WTC11 (cell line): ENCODE measurements at regions not wholly inside any gene's neighbourhood (a gene's known extent, or its start where the extent isn't known, plus 50 kb on each side); places are given as distances from the start of the nearest gene placed in this dataset.

ENCODE experiments used
- ATAC-seq: fragments of 200-7000 bp; cut with Tn5 transposase; 2 replicates; pipeline ENCODE4 v1.10.0; 2021; ENCODE audit warnings: mild to moderate bottlenecking, moderate library complexity
- CTCF ChIA-PET: fragments of 300-600 bp; sonication (Branson Sonifier 250); formaldehyde crosslinking; loops from one replicate; lab custom pipeline; 2021; ENCODE audit warnings: antibody characterized with exemption; lab: Charles Lee
- POLR2A ChIA-PET: fragments of 350-600 bp; sonication (Branson Sonifier 250); formaldehyde crosslinking; loops from one replicate; lab custom pipeline; 2021; ENCODE audit warnings: antibody characterized with exemption; lab: Charles Lee
- DNase-seq: peaks from one replicate; pipeline ENCODE4 v3.0.0; 2021; ENCODE audit warnings: low spot score
- H3K27ac Mint-ChIP-seq: 2 replicates; pipeline ENCODE4 v1.8.0; 2021; ENCODE audit warnings: mixed read lengths
- H3K27me3 Mint-ChIP-seq: 2 replicates; pipeline ENCODE4 v1.8.0; 2021; ENCODE audit warnings: low read depth, mild to moderate bottlenecking, moderate library complexity, mixed read lengths
- H3K36me3 Mint-ChIP-seq: 2 replicates; pipeline ENCODE4 v1.8.0; 2021; ENCODE audit warnings: mixed read lengths
- H3K4me1 Mint-ChIP-seq: 2 replicates; pipeline ENCODE4 v1.8.0; 2022; ENCODE audit warnings: mixed read lengths
- H3K4me3 Mint-ChIP-seq: 2 replicates; pipeline ENCODE4 v1.8.0; 2021; ENCODE audit warnings: mild to moderate bottlenecking, moderate library complexity, mixed read lengths
- H3K9me3 Mint-ChIP-seq: 2 replicates; pipeline ENCODE4 v1.8.0; 2021; ENCODE audit warnings: mixed read lengths
- CREB1 ChIP-seq: sonication (generic); formaldehyde crosslinking; IDR thresholded peaks from 2 replicates; pipeline ENCODE4 v1.8.0; 2023; ENCODE audit warnings: mild to moderate bottlenecking, missing genetic modification reagents
- CREM ChIP-seq: sonication (generic); formaldehyde crosslinking; IDR thresholded peaks from 2 replicates; pipeline ENCODE4 v1.8.1; 2022; ENCODE audit warnings: mild to moderate bottlenecking, missing genetic modification reagents, moderate library complexity
- CTCF ChIP-seq: fragments of 200-600 bp; IDR thresholded peaks from 2 replicates; pipeline ENCODE4 v1.8.0; 2022; ENCODE audit warnings: antibody characterized with exemption
- ELF4 ChIP-seq: sonication (generic); formaldehyde crosslinking; IDR thresholded peaks from 2 replicates; pipeline ENCODE4 v1.8.1; 2022; ENCODE audit warnings: low read depth, mild to moderate bottlenecking, moderate library complexity, missing genetic modification reagents
- ERG ChIP-seq: fragments of 250-450 bp; sonication (Bioruptor Pico); IDR thresholded peaks from 2 replicates; pipeline ENCODE4 v1.8.0; 2021; ENCODE audit warnings: mild to moderate bottlenecking
- ESRRA ChIP-seq: sonication (generic); formaldehyde crosslinking; IDR thresholded peaks from 2 replicates; pipeline ENCODE4 v1.8.1; 2022; ENCODE audit warnings: mild to moderate bottlenecking, missing genetic modification reagents, borderline replicate concordance
- ETV6 ChIP-seq: sonication (generic); formaldehyde crosslinking; IDR thresholded peaks from 2 replicates; pipeline ENCODE4 v1.8.1; 2022; ENCODE audit warnings: mild to moderate bottlenecking, missing genetic modification reagents
- FOXJ3 ChIP-seq: sonication (generic); formaldehyde crosslinking; IDR thresholded peaks from 2 replicates; pipeline ENCODE4 v1.9.0; 2021; ENCODE audit warnings: missing genetic modification reagents, mild to moderate bottlenecking, borderline replicate concordance
- FOXK1 ChIP-seq: sonication (generic); formaldehyde crosslinking; IDR thresholded peaks from 2 replicates; pipeline ENCODE4 v1.8.0; 2022; ENCODE audit warnings: mild to moderate bottlenecking, moderate library complexity, missing genetic modification reagents
- PRRX2 ChIP-seq: fragments of 250-450 bp; sonication (Bioruptor Pico); IDR thresholded peaks from 2 replicates; pipeline ENCODE4 v1.8.0; 2021; ENCODE audit warnings: mild to moderate bottlenecking
- RELA ChIP-seq: sonication (generic); formaldehyde crosslinking; IDR thresholded peaks from 2 replicates; pipeline ENCODE4 v1.8.1; 2022; ENCODE audit warnings: missing genetic modification reagents, mild to moderate bottlenecking, borderline replicate concordance
- RORB ChIP-seq: fragments of 250-450 bp; sonication (Bioruptor Pico); IDR thresholded peaks from 2 replicates; pipeline ENCODE4 v1.9.0; 2021; ENCODE audit warnings: mild to moderate bottlenecking
- SMAD4 ChIP-seq: sonication (generic); formaldehyde crosslinking; IDR thresholded peaks from 2 replicates; pipeline ENCODE4 v1.8.0; 2022; ENCODE audit warnings: mild to moderate bottlenecking, missing genetic modification reagents
- ZBTB21 ChIP-seq: sonication (generic); formaldehyde crosslinking; IDR thresholded peaks from 2 replicates; pipeline ENCODE4 v1.8.1; 2023; ENCODE audit warnings: mild to moderate bottlenecking, missing genetic modification reagents, borderline replicate concordance
- ZBTB43 ChIP-seq: sonication (generic); formaldehyde crosslinking; IDR thresholded peaks from 2 replicates; pipeline ENCODE4 v1.8.1; 2023; ENCODE audit warnings: mild to moderate bottlenecking, missing genetic modification reagents
- ZNF219 ChIP-seq: sonication (generic); formaldehyde crosslinking; IDR thresholded peaks from 2 replicates; pipeline ENCODE4 v1.8.0; 2023; ENCODE audit warnings: missing genetic modification reagents, mild to moderate bottlenecking, borderline replicate concordance
- ZNF671 ChIP-seq: fragments of 250-450 bp; sonication (Bioruptor Pico); IDR thresholded peaks from 2 replicates; pipeline ENCODE4 v1.8.0; 2021; ENCODE audit warnings: mild to moderate bottlenecking
- TF ChIP-seq, protein P1 (sequence below): sonication (generic); formaldehyde crosslinking; IDR thresholded peaks from 2 replicates; pipeline ENCODE4 v1.8.1; 2022; ENCODE audit warnings: mild to moderate bottlenecking, missing genetic modification reagents, moderate library complexity, borderline replicate concordance
- TF ChIP-seq, protein P2 (sequence below): sonication (generic); formaldehyde crosslinking; IDR thresholded peaks from 2 replicates; pipeline ENCODE4 v1.8.1; 2023; ENCODE audit warnings: mild to moderate bottlenecking, missing genetic modification reagents, moderate library complexity
- TF ChIP-seq, protein P3 (sequence below): sonication (generic); formaldehyde crosslinking; conservative IDR thresholded peaks from 2 replicates; pipeline ENCODE4 v1.8.1; 2022; ENCODE audit warnings: mild to moderate bottlenecking, missing genetic modification reagents
- TF ChIP-seq, protein P4 (sequence below): sonication (generic); formaldehyde crosslinking; IDR thresholded peaks from 2 replicates; pipeline ENCODE4 v1.8.0; 2022; ENCODE audit warnings: missing genetic modification reagents

GRCh38 chr3:144772372-144772771 lies 800.7 kb downstream of the DIPK2A start:
- no peak overlapping the region for H3K27ac Mint-ChIP-seq
- no peaks in the 10 kb centered on the region for H3K9me3 Mint-ChIP-seq
- H3K4me1 Mint-ChIP-seq: no peaks in the 10 kb centered on the region
- DNase-seq (no peak), ATAC-seq (no peak)
- H3K36me3 Mint-ChIP-seq: no peaks in the 10 kb centered on the region
- ChIA-PET CTCF (no interaction called here), POLR2A (no interaction called here)
- no peaks in the 10 kb centered on the region for H3K27me3 Mint-ChIP-seq
- TF ChIP-seq ELF4 (CRISPR knock-in tag): no peak
- TF ChIP-seq, protein P1, sequence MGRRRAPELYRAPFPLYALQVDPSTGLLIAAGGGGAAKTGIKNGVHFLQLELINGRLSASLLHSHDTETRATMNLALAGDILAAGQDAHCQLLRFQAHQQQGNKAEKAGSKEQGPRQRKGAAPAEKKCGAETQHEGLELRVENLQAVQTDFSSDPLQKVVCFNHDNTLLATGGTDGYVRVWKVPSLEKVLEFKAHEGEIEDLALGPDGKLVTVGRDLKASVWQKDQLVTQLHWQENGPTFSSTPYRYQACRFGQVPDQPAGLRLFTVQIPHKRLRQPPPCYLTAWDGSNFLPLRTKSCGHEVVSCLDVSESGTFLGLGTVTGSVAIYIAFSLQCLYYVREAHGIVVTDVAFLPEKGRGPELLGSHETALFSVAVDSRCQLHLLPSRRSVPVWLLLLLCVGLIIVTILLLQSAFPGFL (CRISPR knock-in tag): no peak
- TF ChIP-seq FOXJ3: no peak
- no peak for TF ChIP-seq PRRX2 (CRISPR knock-in tag)
- TF ChIP-seq ETV6 (CRISPR knock-in tag): no peak
- TF ChIP-seq, protein P2, sequence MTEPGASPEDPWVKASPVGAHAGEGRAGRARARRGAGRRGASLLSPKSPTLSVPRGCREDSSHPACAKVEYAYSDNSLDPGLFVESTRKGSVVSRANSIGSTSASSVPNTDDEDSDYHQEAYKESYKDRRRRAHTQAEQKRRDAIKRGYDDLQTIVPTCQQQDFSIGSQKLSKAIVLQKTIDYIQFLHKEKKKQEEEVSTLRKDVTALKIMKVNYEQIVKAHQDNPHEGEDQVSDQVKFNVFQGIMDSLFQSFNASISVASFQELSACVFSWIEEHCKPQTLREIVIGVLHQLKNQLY: no peak
- no peak for TF ChIP-seq ZNF219 (CRISPR knock-in tag)
- TF ChIP-seq ZBTB21 (CRISPR knock-in tag): no peak
- TF ChIP-seq FOXK1 (CRISPR knock-in tag): no peak
- TF ChIP-seq CREM (CRISPR knock-in tag): no peak
- TF ChIP-seq ESRRA: no peak
- TF ChIP-seq, protein P3, sequence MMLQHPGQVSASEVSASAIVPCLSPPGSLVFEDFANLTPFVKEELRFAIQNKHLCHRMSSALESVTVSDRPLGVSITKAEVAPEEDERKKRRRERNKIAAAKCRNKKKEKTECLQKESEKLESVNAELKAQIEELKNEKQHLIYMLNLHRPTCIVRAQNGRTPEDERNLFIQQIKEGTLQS (CRISPR knock-in tag): no peak
- no peak overlapping the region for H3K4me3 Mint-ChIP-seq

GRCh38 chr3:144773350-144773749 lies 801.7 kb downstream of the DIPK2A start:
- POLR2A ChIA-PET: no interaction called here
- no peaks in the 10 kb centered on the region for H3K4me1 Mint-ChIP-seq
- CTCF ChIA-PET: no interaction called here

More at GRCh38 chr3:144773350-144773749, 801.7 kb downstream of the DIPK2A start:
- H3K36me3 Mint-ChIP-seq: no peaks in the 10 kb centered on the region
- no peaks in the 10 kb centered on the region for H3K27me3 Mint-ChIP-seq
- TF ChIP-seq RORB (CRISPR knock-in tag) (no peak), PRRX2 (CRISPR knock-in tag) (no peak), ZNF219 (CRISPR knock-in tag) (no peak), ZBTB43 (CRISPR knock-in tag) (no peak), CREB1 (CRISPR knock-in tag) (no peak), ZNF671 (no peak), FOXJ3 (no peak), RELA (CRISPR knock-in tag) (no peak), ELF4 (CRISPR knock-in tag) (no peak), SMAD4 (CRISPR knock-in tag) (no peak), ESRRA (no peak), ERG (CRISPR knock-in tag) (no peak), CTCF (no peak)
- TF ChIP-seq, protein P4, sequence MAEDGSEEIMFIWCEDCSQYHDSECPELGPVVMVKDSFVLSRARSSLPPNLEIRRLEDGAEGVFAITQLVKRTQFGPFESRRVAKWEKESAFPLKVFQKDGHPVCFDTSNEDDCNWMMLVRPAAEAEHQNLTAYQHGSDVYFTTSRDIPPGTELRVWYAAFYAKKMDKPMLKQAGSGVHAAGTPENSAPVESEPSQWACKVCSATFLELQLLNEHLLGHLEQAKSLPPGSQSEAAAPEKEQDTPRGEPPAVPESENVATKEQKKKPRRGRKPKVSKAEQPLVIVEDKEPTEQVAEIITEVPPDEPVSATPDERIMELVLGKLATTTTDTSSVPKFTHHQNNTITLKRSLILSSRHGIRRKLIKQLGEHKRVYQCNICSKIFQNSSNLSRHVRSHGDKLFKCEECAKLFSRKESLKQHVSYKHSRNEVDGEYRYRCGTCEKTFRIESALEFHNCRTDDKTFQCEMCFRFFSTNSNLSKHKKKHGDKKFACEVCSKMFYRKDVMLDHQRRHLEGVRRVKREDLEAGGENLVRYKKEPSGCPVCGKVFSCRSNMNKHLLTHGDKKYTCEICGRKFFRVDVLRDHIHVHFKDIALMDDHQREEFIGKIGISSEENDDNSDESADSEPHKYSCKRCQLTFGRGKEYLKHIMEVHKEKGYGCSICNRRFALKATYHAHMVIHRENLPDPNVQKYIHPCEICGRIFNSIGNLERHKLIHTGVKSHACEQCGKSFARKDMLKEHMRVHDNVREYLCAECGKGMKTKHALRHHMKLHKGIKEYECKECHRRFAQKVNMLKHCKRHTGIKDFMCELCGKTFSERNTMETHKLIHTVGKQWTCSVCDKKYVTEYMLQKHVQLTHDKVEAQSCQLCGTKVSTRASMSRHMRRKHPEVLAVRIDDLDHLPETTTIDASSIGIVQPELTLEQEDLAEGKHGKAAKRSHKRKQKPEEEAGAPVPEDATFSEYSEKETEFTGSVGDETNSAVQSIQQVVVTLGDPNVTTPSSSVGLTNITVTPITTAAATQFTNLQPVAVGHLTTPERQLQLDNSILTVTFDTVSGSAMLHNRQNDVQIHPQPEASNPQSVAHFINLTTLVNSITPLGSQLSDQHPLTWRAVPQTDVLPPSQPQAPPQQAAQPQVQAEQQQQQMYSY (CRISPR knock-in tag): no peak
- TF ChIP-seq, protein P3 (CRISPR knock-in tag): no peak
- TF ChIP-seq, all 79 proteins: peak for 0
- no peaks in the 10 kb centered on the region for H3K9me3 Mint-ChIP-seq
- no peak overlapping the region for H3K4me3 Mint-ChIP-seq
- no peak overlapping the region for H3K27ac Mint-ChIP-seq
- DNase-seq (no peak), ATAC-seq (no peak)
